Bronchial epithelial cell (primary cell): ENCODE measurements at regions not wholly inside any gene's neighbourhood (a gene's known extent, or its start where the extent isn't known, plus 50 kb on each side); places are given as distances from the start of the nearest gene placed in this dataset.

Experiments used
- DNase-seq: peaks from one replicate; pipeline ENCODE4 v3.0.0-alpha.2; 2010; ENCODE audit warnings: low read depth
- FAIRE-seq: peaks from 2 replicates; lab custom pipeline; 2011; peaks lifted over from hg19 to GRCh38; lab: Jason Lieb, UNC
- H3K27me3 ChIP-seq: 2 replicates; pipeline ENCODE4 v1.5.1; 2011; ENCODE audit warnings: low read length; ENCODE audit not compliant: control insufficient read depth, insufficient read depth
- H3K36me3 ChIP-seq: 2 replicates; pipeline ENCODE4 v1.5.1; 2011; ENCODE audit warnings: low read length; ENCODE audit not compliant: control insufficient read depth, insufficient read depth
- H3K4me3 ChIP-seq: 2 replicates; pipeline ENCODE4 v1.5.1; 2011; ENCODE audit warnings: mild to moderate bottlenecking, low read depth, low read length, control low read depth
- CTCF ChIP-seq: IDR thresholded peaks from 2 replicates; pipeline ENCODE4 v1.5.1; 2011; ENCODE audit warnings: mild to moderate bottlenecking, moderate library complexity, low read length, control low read depth, inconsistent platforms; ENCODE audit not compliant: insufficient read depth, severe bottlenecking

GRCh38 chr1:178572604-178573003, 59.7 kb downstream of the TEX35 start:
- Histone ChIP-seq H3K27me3 (no peaks in the 10 kb centered on the region), H3K4me3 (no peak overlapping the region), H3K36me3 (no peaks in the 10 kb centered on the region)
- FAIRE-seq (no peak), DNase-seq (no peak)
- TF ChIP-seq CTCF, result no peak

GRCh38 chr1:178573330-178573729, 60.4 kb downstream of the TEX35 start:
- Histone ChIP-seq H3K4me3 (no peak overlapping the region), H3K27me3 (no peaks in the 10 kb centered on the region), H3K36me3 (no peaks in the 10 kb centered on the region)
- TF ChIP-seq CTCF, result no peak
- FAIRE-seq, result no peak
- DNase-seq, result peak; percentile 11

GRCh38 chr1:178574345-178574744, 61.4 kb downstream of the TEX35 start:
- Histone ChIP-seq H3K27me3 (no peaks in the 10 kb centered on the region), H3K4me3 (no peak overlapping the region), H3K36me3 (no peaks in the 10 kb centered on the region)
- FAIRE-seq, result no peak
- TF ChIP-seq CTCF, result no peak
- DNase-seq, result no peak

- no peak for TF ChIP-seq CTCF
- FAIRE-seq, result no peak
- Histone ChIP-seq H3K27me3 (no peaks in the 10 kb centered on the region), H3K36me3 (no peaks in the 10 kb centered on the region), H3K4me3 (no peak overlapping the region)
- peak; percentile 7 for DNase-seq
These were observed 62.9 kb downstream of the TEX35 start for GRCh38 chr1:178575611-178576361.

- TF ChIP-seq CTCF, result no peak
- no peak for FAIRE-seq
- no peak overlapping the region for H3K4me3 ChIP-seq
- peaks cover 1% of the 10 kb centered on the region for H3K36me3 ChIP-seq
- no peak for DNase-seq
- H3K27me3 ChIP-seq, result no peaks in the 10 kb centered on the region
These were observed 63.9 kb downstream of the TEX35 start for GRCh38 chr1:178576841-178577240.

- peaks cover 1% of the 10 kb centered on the region for H3K36me3 ChIP-seq
- H3K27me3 ChIP-seq, result no peaks in the 10 kb centered on the region
- DNase-seq (no peak), FAIRE-seq (no peak)
- no peak overlapping the region for H3K4me3 ChIP-seq
- no peak for TF ChIP-seq CTCF
These were observed 65.0 kb downstream of the TEX35 start for GRCh38 chr1:178577882-178578281.
